T follicular helper cell (primary cell): ENCODE measurements at regions not wholly inside any gene's neighbourhood (a gene's known extent, or its start where the extent isn't known, plus 50 kb on each side); places are given as distances from the start of the nearest gene placed in this dataset.

Experiments used
- DNase-seq: peaks from one replicate; pipeline ENCODE4 v3.0.0-alpha.2; 2020; ENCODE audit warnings: low read depth

DNA sequence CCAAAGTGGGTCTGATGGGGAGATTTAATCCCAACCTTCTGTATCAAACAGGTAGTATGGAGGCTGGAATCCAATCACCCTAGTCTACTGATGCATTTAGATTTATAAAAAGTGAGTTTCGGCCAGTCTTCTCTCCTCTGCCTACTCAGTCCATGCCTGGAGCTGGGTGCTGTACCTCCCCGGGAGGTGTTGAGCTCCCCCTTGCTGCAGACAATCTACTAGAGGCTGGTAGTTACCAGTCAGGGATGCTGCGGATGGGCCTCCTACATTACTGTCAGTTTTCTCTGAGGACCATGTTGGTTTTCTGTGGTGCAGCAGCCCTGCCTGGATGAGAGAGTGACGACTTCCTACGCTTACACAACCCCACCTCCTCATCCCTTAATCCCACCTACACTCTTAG is 118.6 kb upstream of the CELF4 start:
- no peak for DNase-seq

GRCh38 chr18:37680911-37681310 is 115.3 kb upstream of the CELF4 start:
- DNase-seq: no peak

DNA sequence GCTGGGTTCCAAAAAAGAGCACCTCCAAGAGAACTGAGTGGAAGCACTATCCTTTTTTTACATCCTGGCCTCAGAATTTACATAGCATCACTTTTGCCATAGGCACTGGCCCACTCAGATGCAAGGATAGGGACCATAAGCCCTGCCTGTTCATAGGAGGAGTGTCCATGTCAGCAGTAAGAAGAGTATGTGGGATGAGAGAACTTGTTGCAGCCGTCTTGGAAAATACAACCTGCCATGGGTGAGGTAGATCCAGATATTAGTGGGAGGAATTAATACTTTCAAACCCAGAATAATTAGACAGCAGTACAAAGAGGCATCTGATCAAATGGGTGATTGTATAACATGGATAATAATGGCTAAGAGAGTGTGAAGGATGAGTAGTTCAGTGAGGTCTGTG is 110.7 kb upstream of the CELF4 start:
- no peak for DNase-seq

GRCh38 chr18:37675699-37676098 is 110.1 kb upstream of the CELF4 start:
- no peak for DNase-seq

- DNase-seq: no peak
These were observed 109.0 kb upstream of the CELF4 start for GRCh38 chr18:37674570-37674969.

DNA sequence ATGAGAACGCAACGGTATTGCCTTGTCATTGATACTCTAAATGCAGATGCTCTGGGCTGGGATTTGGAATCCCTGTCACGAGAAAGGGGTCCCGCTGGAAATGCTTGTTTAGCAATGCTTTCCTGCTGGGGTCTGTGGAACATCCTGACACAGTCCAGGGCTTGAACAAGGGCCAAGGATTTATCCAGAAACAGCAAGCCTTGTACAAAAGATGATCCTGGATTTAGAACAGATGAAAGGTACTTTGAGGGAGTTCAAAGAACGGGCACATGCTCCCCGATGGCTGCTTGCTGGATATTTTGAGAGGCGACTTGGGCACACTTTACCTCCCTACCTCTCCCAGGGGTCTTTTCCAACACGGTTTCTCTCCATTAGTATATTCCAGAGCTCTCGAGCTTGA is 108.1 kb upstream of the CELF4 start:
- DNase-seq: no peak

- DNase-seq: no peak
These were observed 107.5 kb upstream of the CELF4 start for GRCh38 chr18:37672932-37673595.

DNA sequence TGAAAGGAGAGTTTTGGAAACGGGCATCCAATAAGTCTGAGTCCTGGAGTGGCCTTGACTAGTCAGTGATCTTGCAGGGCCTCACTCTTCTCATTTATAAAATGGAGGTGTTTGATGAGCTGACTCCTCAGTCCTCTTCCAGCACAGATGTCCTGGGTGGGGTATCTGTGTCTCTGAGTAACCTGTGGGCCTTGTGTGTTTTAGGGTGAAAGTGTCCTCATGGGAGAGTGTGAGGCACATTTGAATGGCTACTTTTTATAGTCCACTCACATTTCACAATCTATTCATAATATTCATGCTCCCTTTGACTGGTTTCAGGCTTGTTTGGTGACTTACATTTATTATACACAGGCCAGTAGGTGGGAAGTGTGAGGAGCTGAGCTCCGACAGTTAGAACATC is 106.4 kb upstream of the CELF4 start:
- no peak for DNase-seq

DNA sequence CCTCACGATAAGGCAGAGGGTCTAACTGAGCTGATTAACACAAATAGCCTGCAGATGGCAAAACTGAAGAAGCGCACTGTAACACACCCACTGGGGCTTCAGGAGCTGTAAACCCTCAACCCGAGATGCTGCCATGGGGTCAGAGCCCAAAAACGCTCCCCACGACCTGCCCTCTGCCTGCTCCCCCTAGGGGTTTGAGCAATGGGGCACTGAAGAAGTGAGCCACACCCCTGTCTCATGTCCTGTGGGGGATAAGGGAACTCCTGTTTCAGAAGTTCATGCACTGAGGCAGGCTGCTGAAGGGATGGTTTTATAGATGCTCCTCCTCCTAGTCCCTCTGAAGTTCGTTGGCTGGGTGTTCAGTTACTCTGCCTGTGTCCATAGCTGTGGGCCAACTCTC is 105.9 kb upstream of the CELF4 start:
- no peak for DNase-seq

GRCh38 chr18:37671119-37671518 is 105.5 kb upstream of the CELF4 start:
- DNase-seq: no peak

GRCh38 chr18:37669991-37670534 is 104.5 kb upstream of the CELF4 start:
- no peak for DNase-seq

GRCh38 chr18:37668971-37669747 is 103.6 kb upstream of the CELF4 start:
- DNase-seq: no peak

DNA sequence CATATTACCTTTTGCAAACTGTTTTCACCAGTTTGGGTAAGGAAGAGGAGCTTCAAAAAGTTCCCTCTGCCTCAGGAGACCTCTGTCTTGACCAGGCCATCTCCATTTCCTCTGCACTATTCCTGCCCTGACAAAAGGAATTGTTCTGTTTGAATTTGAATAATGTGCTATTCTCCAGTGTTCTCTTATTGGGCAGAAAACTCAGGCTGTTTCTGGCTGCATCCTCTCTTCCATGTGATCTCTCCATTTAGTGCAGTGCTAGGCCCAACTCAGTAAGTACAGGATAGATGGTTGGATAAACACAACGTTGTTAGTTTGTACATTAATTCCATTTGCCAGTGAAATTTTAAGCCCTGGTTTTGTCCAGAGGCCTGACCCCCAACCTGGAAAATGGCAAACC is 102.2 kb upstream of the CELF4 start:
- no peak for DNase-seq

- no peak for DNase-seq
These were observed 101.4 kb upstream of the CELF4 start for GRCh38 chr18:37666991-37667390.

DNA sequence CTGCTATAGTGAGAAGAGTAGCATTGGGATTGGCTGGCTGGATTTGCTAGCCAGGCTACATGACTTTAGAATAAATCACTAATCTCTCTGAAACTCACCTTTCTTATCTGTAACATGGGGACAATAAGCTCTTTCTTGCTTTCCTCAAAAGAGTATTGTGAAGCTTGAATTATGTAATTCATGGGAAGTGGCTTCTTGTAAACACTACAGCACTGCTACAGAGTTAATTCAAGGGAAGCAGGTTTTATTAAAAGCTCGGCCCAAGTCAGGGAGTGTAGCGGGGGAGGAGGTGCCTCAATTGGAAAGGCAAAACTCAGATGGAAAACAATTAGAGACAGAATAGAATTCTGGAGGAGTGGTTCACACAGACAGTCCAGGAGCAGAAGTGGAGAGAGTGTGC is 100.9 kb upstream of the CELF4 start:
- DNase-seq: no peak

DNA sequence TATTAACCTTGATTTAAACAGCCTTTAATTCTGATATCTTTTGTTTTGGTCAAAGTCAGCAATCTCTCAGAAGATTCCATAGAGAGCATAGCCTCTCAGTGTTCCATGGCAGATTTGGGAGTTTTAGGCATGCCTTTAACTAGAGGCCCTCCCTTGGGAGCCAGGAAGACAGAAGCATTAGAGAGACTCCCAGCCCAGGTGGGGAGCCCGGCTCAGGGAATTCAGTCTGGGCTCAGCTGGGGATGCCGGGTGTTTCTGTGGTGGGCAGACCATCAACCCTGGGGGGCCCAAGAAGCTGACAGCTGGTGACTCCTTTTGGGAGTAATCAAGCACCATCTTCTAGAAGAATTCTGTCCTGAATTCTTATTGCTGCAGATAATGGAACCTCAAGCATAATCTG is 99.7 kb upstream of the CELF4 start:
- DNase-seq: no peak

- no peak for DNase-seq
These were observed 97.8 kb upstream of the CELF4 start for GRCh38 chr18:37663446-37663845.

- no peak for DNase-seq
These were observed 97.1 kb upstream of the CELF4 start for GRCh38 chr18:37662546-37663339.

DNA sequence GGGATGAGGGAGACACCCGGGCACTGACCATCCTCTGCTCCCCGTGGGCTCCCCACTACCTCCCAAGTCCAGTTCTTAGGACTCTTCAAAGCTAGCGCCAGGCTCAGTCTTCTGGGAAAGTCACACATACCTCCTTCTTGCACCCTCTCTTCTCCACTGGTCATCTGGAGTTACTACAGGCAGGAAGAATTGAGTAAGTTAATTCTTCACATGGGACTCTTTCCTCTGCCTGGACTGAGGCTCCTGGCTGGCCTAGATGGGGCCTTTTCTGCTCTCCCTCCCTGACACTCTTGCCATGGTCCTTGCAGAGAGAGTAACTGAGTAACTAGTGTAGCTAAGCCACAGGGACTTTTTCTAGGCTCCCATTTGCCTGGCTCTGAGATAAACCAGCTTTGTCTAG is 96.5 kb upstream of the CELF4 start:
- DNase-seq: no peak

DNA sequence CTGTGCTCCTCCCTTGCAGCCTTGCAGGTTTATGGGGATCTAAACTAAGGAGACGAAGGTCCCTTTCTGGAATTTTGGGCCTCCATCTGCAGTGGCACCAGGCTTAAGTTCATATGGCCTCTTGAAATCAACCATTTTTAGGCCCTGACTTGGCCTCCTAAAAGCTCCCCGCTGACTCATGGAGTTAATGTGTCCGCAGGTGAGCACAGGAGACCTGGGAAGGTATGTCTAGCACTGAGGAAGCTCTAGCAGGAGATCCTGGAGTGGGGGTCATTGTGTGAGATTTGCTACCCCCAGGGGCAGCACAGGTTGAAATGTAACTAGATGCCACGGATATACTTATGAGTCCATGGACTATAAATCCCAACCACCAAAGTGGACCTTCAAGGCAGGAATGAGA is 95.9 kb upstream of the CELF4 start:
- no peak for DNase-seq

GRCh38 chr18:37661061-37661460 is 95.5 kb upstream of the CELF4 start:
- DNase-seq: no peak

GRCh38 chr18:37660658-37661057 is 95.1 kb upstream of the CELF4 start:
- no peak for DNase-seq

- DNase-seq: no peak
These were observed 94.3 kb upstream of the CELF4 start for GRCh38 chr18:37659906-37660305.
